ENCODE measurements at regions not wholly inside any gene's neighbourhood (a gene's known extent, or its start where the extent isn't known, plus 50 kb on each side); places are given as distances from the start of the nearest gene placed in this dataset.

GRCh38 chr2:150127346-150127990, 360.0 kb downstream of the RND3 start:
- TF ChIP-seq, protein P1, sequence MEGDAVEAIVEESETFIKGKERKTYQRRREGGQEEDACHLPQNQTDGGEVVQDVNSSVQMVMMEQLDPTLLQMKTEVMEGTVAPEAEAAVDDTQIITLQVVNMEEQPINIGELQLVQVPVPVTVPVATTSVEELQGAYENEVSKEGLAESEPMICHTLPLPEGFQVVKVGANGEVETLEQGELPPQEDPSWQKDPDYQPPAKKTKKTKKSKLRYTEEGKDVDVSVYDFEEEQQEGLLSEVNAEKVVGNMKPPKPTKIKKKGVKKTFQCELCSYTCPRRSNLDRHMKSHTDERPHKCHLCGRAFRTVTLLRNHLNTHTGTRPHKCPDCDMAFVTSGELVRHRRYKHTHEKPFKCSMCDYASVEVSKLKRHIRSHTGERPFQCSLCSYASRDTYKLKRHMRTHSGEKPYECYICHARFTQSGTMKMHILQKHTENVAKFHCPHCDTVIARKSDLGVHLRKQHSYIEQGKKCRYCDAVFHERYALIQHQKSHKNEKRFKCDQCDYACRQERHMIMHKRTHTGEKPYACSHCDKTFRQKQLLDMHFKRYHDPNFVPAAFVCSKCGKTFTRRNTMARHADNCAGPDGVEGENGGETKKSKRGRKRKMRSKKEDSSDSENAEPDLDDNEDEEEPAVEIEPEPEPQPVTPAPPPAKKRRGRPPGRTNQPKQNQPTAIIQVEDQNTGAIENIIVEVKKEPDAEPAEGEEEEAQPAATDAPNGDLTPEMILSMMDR (IDR thresholded peaks at IDR 0.05; ENCODE audit: low read depth, low read length): no peak
- H3K4me3 ChIP-seq (replicated peaks in 1 of 2; ENCODE audit: low read depth in 2 of 2, low read length in 2 of 2): no peak overlapping the region
- no peak for DNase-seq (ENCODE audit: low read depth in 2 of 2)

- TF ChIP-seq, protein P1 (IDR thresholded peaks at IDR 0.05; ENCODE audit: low read depth, low read length): no peak
- no peak overlapping the region for H3K4me3 ChIP-seq (replicated peaks in 1 of 2; ENCODE audit: low read depth in 2 of 2, low read length in 2 of 2)
- no peak for DNase-seq (ENCODE audit: low read depth in 2 of 2)
These were observed 360.6 kb downstream of the RND3 start for GRCh38 chr2:150126839-150127238.

DNA sequence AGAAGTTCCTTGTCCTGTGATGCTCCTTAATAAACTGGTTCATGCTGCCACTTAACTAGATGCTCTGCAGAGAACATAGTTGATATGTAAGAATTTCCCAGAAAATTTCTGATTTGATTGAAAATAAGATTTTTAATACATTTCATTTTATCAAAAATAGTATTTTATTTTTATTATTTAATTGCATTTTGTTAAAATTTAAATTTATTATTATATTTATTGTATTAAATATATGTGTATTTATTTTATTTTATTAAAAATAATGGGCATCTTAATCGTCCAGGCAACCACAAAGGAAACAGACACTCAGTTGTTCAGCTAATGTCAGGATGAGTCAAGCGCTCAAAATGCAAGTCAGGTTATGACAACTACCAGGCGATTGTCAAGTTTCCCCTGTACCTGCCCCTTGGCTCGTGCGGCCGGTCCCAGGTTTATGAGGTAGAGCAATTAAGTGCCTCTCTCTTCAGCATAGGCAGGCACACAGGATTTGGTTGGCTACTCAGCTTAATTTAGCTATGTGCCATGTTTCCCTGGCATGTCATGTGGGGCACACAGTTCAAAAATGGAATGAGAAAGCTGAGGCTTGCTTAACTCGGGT, 361.2 kb downstream of the RND3 start:
- TF ChIP-seq, protein P1 (IDR thresholded peaks at IDR 0.05; ENCODE audit: low read depth, low read length): no peak
- peak in 1 of 2 donors; percentile 65 for DNase-seq (ENCODE audit: low read depth in 2 of 2)
- H3K4me3 ChIP-seq (replicated peaks in 1 of 2; ENCODE audit: low read depth in 2 of 2, low read length in 2 of 2): no peak overlapping the region

- DNase-seq (ENCODE audit: low read depth in 2 of 2): peak; percentile 41 to 80
- no peak overlapping the region for H3K4me3 ChIP-seq (replicated peaks in 1 of 2; ENCODE audit: low read depth in 2 of 2, low read length in 2 of 2)
These were observed 361.8 kb downstream of the RND3 start for GRCh38 chr2:150125708-150126107.

DNA sequence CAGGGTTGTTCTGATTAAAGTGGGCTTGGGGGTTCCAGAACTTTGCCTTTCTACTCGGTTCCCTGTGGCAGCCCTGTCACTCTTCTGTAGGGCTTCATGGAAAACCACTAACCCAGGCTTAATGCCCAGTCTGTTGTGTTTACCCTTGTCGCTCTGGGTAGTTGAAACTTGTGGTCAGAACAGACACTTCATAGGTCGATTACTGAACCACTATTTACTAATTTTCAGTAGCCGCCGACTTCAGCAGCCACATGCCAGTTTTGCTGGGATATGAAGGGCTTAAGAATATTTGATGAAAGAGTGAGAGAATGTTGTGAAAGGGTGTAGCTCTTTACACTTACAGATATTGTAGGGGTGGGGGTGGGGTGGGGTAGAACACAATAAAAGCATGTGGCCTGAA, 362.3 kb downstream of the RND3 start:
- TF ChIP-seq, protein P1 (IDR thresholded peaks at IDR 0.05; ENCODE audit: low read depth, low read length): no peak
- no peak overlapping the region for H3K4me3 ChIP-seq (replicated peaks in 1 of 2; ENCODE audit: low read depth in 2 of 2, low read length in 2 of 2)
- DNase-seq (ENCODE audit: low read depth in 2 of 2): peak in 1 of 2 donors; percentile 26

More at GRCh38 chr2:150125708-150126107, 361.8 kb downstream of the RND3 start:
- TF ChIP-seq, protein P1 (IDR thresholded peaks at IDR 0.05; ENCODE audit: low read depth, low read length): peak; percentile 23

- TF ChIP-seq, protein P1 (IDR thresholded peaks at IDR 0.05; ENCODE audit: low read depth, low read length): no peak
These were observed 362.7 kb downstream of the RND3 start for GRCh38 chr2:150124739-150125138.

More at GRCh38 chr2:150124739-150125138, 362.7 kb downstream of the RND3 start:
- DNase-seq (ENCODE audit: low read depth in 2 of 2): no peak
- no peak overlapping the region for H3K4me3 ChIP-seq (replicated peaks in 1 of 2; ENCODE audit: low read depth in 2 of 2, low read length in 2 of 2)

Measured in cardiac fibroblast (primary cell).